ENCODE measurements at regions not wholly inside any gene's neighbourhood (a gene's known extent, or its start where the extent isn't known, plus 50 kb on each side); places are given as distances from the start of the nearest gene placed in this dataset.
"Not testable (repeated sequence)": the region's sequence is repeated elsewhere in the genome, so short reads cannot be mapped to it uniquely, and the experiment has no call there.

DNA sequence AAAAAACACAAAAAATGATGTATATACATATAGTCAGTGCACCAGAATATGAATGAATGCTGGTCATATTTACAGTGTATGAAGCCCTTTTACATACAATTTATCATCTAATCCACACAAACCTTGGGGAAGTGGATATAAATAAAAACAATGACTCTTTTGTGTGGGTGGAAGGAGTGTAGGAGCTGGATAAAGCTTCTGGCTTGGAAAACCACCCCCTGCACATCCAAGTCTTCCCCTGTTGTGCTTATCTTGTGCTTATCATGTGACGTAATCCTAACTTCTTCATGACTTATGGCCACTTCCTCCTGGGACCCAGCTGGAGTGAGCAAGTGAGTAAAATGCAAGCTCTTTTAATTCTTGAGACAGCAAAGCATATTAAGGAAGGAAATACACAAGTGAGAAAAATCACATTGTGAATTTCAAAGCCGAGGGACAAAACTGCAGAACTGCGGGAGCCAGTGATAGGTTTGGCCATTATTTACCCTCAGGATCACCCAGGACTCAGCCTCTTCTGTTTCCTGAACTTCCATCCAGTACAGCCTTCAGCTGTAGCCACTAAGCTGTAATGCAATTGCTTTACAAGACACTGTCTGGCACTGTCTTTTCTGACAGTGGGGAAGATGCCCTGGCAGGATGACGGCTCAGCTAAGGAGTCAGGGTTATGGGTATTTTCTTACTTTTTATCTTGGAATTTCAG lies 104.0 kb upstream of the PPM1J start:
- H2AFZ ChIP-seq (ENCODE audit: low read length): no peak overlapping the region
- H3K9me2 ChIP-seq (replicated peaks; ENCODE audit: insufficient read depth, low read length): no peaks in the 10 kb centered on the region
- H4K20me1 ChIP-seq (ENCODE audit: insufficient read depth, low read length): no peaks in the 10 kb centered on the region
- DNase-seq: no peak
- H3K36me3 ChIP-seq (replicated peaks; ENCODE audit: insufficient read depth, low read length): no peaks in the 10 kb centered on the region
- no peak overlapping the region for H3K4me2 ChIP-seq (ENCODE audit: low read depth, low read length)
- H3K9me3 ChIP-seq (replicated peaks; ENCODE audit: insufficient read depth, low read length): no peaks in the 10 kb centered on the region
- no peaks in the 10 kb centered on the region for H3F3A ChIP-seq (ENCODE audit: insufficient read depth, low read length)
- no peak for TF ChIP-seq EZH2 (optimal IDR thresholded peaks at IDR 0.05; ENCODE audit: low read depth, low read length)
- TF ChIP-seq, protein P1, sequence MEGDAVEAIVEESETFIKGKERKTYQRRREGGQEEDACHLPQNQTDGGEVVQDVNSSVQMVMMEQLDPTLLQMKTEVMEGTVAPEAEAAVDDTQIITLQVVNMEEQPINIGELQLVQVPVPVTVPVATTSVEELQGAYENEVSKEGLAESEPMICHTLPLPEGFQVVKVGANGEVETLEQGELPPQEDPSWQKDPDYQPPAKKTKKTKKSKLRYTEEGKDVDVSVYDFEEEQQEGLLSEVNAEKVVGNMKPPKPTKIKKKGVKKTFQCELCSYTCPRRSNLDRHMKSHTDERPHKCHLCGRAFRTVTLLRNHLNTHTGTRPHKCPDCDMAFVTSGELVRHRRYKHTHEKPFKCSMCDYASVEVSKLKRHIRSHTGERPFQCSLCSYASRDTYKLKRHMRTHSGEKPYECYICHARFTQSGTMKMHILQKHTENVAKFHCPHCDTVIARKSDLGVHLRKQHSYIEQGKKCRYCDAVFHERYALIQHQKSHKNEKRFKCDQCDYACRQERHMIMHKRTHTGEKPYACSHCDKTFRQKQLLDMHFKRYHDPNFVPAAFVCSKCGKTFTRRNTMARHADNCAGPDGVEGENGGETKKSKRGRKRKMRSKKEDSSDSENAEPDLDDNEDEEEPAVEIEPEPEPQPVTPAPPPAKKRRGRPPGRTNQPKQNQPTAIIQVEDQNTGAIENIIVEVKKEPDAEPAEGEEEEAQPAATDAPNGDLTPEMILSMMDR (IDR thresholded peaks at IDR 0.05; ENCODE audit: low read length): no peak
- TF ChIP-seq EZH2phosphoT487 (IDR thresholded peaks at IDR 0.05; ENCODE audit: low read length): no peak
- H3K4me3 ChIP-seq (ENCODE audit: low read length): no peak overlapping the region
- no peak overlapping the region for H3K9ac ChIP-seq (ENCODE audit: low read length)
- H3K27ac ChIP-seq (ENCODE audit: low read length): no peak overlapping the region
- no peaks in the 10 kb centered on the region for H3K79me2 ChIP-seq (ENCODE audit: low read length)
- no peaks in the 10 kb centered on the region for H3K4me1 ChIP-seq (ENCODE audit: low read length)
- no peaks in the 10 kb centered on the region for H3K27me3 ChIP-seq (replicated peaks; ENCODE audit: insufficient read depth, low read length)

DNA sequence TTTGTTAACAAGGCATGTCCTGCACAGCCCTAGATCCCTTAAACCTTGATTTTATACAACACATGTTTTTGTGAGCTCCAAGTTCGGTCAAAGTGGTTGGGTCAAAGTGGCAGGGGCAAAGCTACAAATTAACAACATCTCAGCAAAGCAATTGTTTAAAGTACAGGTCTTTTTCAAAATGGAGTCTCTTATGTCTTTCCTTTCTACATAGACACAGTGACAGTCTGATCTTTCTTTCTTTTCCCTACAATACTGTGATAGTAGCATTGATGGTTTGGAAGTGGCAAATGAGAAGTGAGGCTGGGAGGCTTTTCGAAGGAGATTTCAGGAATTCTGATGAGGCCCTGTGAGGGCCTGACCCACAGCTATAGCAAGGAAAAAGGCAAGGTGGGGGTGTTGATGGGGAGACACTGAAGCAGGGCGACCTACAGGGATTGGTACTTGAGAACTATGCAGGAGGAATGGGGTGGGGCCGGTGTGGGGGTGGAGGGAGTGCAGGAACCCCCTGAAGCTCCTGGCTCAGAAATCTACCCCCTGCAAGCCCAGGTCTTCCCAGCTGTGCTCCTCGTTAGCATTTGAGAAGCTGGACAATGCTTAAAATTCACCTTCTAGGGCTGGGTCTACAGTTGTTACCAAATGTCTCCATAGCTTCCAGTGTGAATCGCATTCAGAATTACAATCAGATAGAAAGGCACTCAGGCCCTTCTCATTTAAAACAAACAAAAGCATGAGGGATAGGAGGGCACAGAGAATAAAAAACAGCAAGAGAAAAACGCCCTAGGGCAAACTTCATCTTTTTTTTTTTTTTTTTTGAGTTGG lies 102.6 kb upstream of the PPM1J start:
- Histone ChIP-seq H4K20me1 (ENCODE audit: insufficient read depth, low read length) (no peaks in the 10 kb centered on the region), H3K27ac (ENCODE audit: low read length) (no peak overlapping the region), H3K4me3 (ENCODE audit: low read length) (no peak overlapping the region), H3K79me2 (ENCODE audit: low read length) (no peaks in the 10 kb centered on the region), H3F3A (ENCODE audit: insufficient read depth, low read length) (no peaks in the 10 kb centered on the region), H3K4me2 (ENCODE audit: low read depth, low read length) (no peak overlapping the region), H3K9me2 (replicated peaks; ENCODE audit: insufficient read depth, low read length) (no peaks in the 10 kb centered on the region), H3K9ac (ENCODE audit: low read length) (no peak overlapping the region), H2AFZ (ENCODE audit: low read length) (no peak overlapping the region), H3K4me1 (ENCODE audit: low read length) (no peaks in the 10 kb centered on the region), H3K36me3 (replicated peaks; ENCODE audit: insufficient read depth, low read length) (no peaks in the 10 kb centered on the region), H3K27me3 (replicated peaks; ENCODE audit: insufficient read depth, low read length) (no peaks in the 10 kb centered on the region), H3K9me3 (replicated peaks; ENCODE audit: insufficient read depth, low read length) (no peaks in the 10 kb centered on the region)
- TF ChIP-seq, protein P1 (IDR thresholded peaks at IDR 0.05; ENCODE audit: low read length): no peak
- TF ChIP-seq EZH2 (optimal IDR thresholded peaks at IDR 0.05; ENCODE audit: low read depth, low read length): no peak
- no peak for DNase-seq

DNA sequence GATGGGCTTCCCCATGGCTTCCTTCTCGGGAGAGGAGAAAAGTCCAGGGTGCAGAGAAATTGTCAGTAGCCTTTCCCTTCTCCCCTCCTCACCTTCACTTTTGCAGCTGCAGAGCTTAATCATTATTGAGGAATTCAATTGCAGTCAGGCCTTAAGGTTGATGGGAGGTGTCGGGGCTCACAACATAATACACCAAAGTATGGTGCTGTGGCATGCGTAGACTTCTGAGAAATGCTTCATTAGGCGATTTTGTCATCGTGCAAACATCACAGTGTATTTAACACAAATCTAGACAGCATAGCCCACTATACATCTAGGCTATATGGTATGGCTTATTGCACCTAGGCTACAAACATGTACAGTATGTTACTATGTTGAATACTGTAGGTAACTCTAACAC lies 100.2 kb upstream of the PPM1J start:
- Histone ChIP-seq H2AFZ (ENCODE audit: low read length) (no peak overlapping the region), H3K27ac (ENCODE audit: low read length) (no peak overlapping the region), H3K9me3 (replicated peaks; ENCODE audit: insufficient read depth, low read length) (no peaks in the 10 kb centered on the region), H3K4me2 (ENCODE audit: low read depth, low read length) (no peak overlapping the region), H3K36me3 (replicated peaks; ENCODE audit: insufficient read depth, low read length) (no peaks in the 10 kb centered on the region), H3K9me2 (replicated peaks; ENCODE audit: insufficient read depth, low read length) (no peaks in the 10 kb centered on the region), H3K79me2 (ENCODE audit: low read length) (no peaks in the 10 kb centered on the region), H4K20me1 (ENCODE audit: insufficient read depth, low read length) (no peaks in the 10 kb centered on the region), H3K4me3 (ENCODE audit: low read length) (no peak overlapping the region), H3F3A (ENCODE audit: insufficient read depth, low read length) (no peaks in the 10 kb centered on the region), H3K9ac (ENCODE audit: low read length) (no peak overlapping the region), H3K4me1 (ENCODE audit: low read length) (no peaks in the 10 kb centered on the region), H3K27me3 (replicated peaks; ENCODE audit: insufficient read depth, low read length) (no peaks in the 10 kb centered on the region)
- DNase-seq: no peak
- TF ChIP-seq, protein P1 (IDR thresholded peaks at IDR 0.05; ENCODE audit: low read length): no peak

DNA sequence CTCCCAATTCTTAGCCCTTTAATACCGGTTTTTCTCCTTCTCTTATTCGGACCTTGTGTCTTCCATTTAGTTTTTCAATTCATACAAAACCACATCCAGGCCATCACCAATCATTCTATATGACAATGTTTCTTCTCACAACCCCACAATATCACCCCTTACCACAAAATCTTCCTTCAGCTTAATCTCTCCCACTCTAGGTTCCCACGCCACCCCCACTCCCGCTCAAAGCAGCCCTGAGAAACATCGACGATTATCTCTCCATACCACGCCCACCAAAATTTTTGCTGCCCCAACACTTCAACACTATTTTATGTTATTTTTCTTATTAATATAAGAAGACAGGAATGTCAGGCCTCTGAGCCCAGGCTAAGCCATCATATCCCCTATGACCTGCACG lies 99.5 kb upstream of the PPM1J start:
- H3F3A ChIP-seq (ENCODE audit: insufficient read depth, low read length); H3K9me3 ChIP-seq (replicated peaks; ENCODE audit: insufficient read depth, low read length); H3K4me1 ChIP-seq (ENCODE audit: low read length); H3K9me2 ChIP-seq (replicated peaks; ENCODE audit: insufficient read depth, low read length); H3K4me3 ChIP-seq (ENCODE audit: low read length); H3K9ac ChIP-seq (ENCODE audit: low read length); H2AFZ ChIP-seq (ENCODE audit: low read length); H3K79me2 ChIP-seq (ENCODE audit: low read length); H3K4me2 ChIP-seq (ENCODE audit: low read depth, low read length); DNase-seq; H3K27ac ChIP-seq (ENCODE audit: low read length); H3K27me3 ChIP-seq (replicated peaks; ENCODE audit: insufficient read depth, low read length); H4K20me1 ChIP-seq (ENCODE audit: insufficient read depth, low read length); H3K36me3 ChIP-seq (replicated peaks; ENCODE audit: insufficient read depth, low read length): not testable (repeated sequence)

Data from MM.1S (cell line).